ENCODE measurements at regions not wholly inside any gene's neighbourhood (a gene's known extent, or its start where the extent isn't known, plus 50 kb on each side); places are given as distances from the start of the nearest gene placed in this dataset.

DNA sequence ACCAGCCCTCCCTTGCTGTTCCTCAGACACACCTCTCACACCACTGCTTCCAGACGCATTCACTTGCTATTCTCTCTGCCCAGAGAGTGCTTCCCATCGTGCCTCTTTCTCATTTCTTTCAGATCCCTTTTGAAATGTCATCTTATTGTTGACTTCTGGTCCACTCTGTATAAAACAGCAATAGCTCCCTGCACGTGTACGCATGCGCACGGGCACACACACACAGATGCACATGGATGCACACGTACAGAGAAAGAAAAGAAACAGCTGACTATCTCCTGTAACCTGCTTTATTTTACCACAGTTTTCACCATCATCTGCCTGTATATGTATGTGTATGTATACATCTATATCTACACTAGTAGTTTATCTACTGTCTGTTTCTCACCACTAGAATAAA lies 285.9 kb upstream of the NR5A2 start:
- Histone ChIP-seq H3K27ac (ENCODE audit: extremely low read depth, low read depth, low read length) (no peak overlapping the region), H3K9me3 (ENCODE audit: control insufficient read depth, insufficient read depth, low read depth, low read length) (no peaks in the 10 kb centered on the region), H3K4me3 (ENCODE audit: low read depth, low read length) (no peak overlapping the region), H3K4me1 (ENCODE audit: control insufficient read depth, insufficient read depth, low read length) (no peaks in the 10 kb centered on the region), H3K36me3 (ENCODE audit: control insufficient read depth in 2 of 2, insufficient read depth in 1 of 2, low read length in 2 of 2) (no peaks in the 10 kb centered on the region)
- ChIA-PET CTCF (no interaction called here), POLR2A (no interaction called here)
- TF ChIP-seq ZBTB6 (tag by site-specific recombination; IDR thresholded peaks at IDR 0.05) (no peak), ZNF530 (tag by site-specific recombination; IDR thresholded peaks at IDR 0.05; ENCODE audit: low read depth) (no peak), ZNF350 (tag by site-specific recombination; IDR thresholded peaks at IDR 0.05) (no peak), YY1 (tag by site-specific recombination; IDR thresholded peaks at IDR 0.05) (no peak), ZNF660 (tag by site-specific recombination; IDR thresholded peaks at IDR 0.05) (no peak), ZNF701 (tag by site-specific recombination; IDR thresholded peaks at IDR 0.05) (no peak), ZNF585B (tag by site-specific recombination; IDR thresholded peaks at IDR 0.05) (no peak), GFI1B (tag by site-specific recombination; IDR thresholded peaks at IDR 0.05) (no peak)

DNA sequence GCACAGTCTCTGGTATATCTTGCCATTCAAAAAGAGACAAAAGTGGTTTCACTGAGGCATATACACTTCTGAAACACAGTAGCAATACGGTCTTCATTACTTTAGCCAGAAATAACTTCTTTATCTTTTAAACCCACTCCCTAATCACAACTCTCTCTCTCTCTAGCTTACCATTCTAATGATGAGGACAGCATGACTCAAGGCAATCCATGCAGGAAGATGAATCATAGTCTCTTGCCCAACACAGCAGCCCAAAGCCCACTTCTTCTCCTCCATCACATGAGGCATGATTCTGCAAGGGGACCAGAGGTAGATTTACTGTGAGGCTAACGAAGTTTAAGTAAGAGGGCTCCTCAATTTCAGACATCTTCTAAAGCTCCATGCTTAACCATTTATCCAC lies 285.0 kb upstream of the NR5A2 start:
- Histone ChIP-seq H3K4me3 (ENCODE audit: low read depth, low read length) (no peak overlapping the region), H3K9me3 (ENCODE audit: control insufficient read depth, insufficient read depth, low read depth, low read length) (no peaks in the 10 kb centered on the region), H3K27ac (ENCODE audit: extremely low read depth, low read depth, low read length) (no peak overlapping the region), H3K36me3 (ENCODE audit: control insufficient read depth in 2 of 2, insufficient read depth in 1 of 2, low read length in 2 of 2) (no peaks in the 10 kb centered on the region), H3K4me1 (ENCODE audit: control insufficient read depth, insufficient read depth, low read length) (no peaks in the 10 kb centered on the region)
- TF ChIP-seq ZNF366 (tag by site-specific recombination; conservative IDR thresholded peaks at IDR 0.05) (no peak), MEIS1 (CRISPR knock-in tag; IDR thresholded peaks at IDR 0.05; ENCODE audit: borderline replicate concordance) (no peak), REST (tag by site-specific recombination; IDR thresholded peaks at IDR 0.05) (no peak), ZNF830 (tag by site-specific recombination; IDR thresholded peaks at IDR 0.05; ENCODE audit: low read depth) (no peak), ZNF175 (tag by site-specific recombination; IDR thresholded peaks at IDR 0.05) (no peak), ZNF510 (tag by site-specific recombination; IDR thresholded peaks at IDR 0.05; ENCODE audit: insufficient replicate concordance) (no peak), YY2 (tag by site-specific recombination; IDR thresholded peaks at IDR 0.05) (no peak)
- POLR2A ChIA-PET = no interaction called here
- CTCF ChIA-PET = interaction anchor here (1.0 kb wide), 1 partner anchor 48 kb away, joined by 4 read pairs; no protein-coding TSS in a partner anchor

DNA sequence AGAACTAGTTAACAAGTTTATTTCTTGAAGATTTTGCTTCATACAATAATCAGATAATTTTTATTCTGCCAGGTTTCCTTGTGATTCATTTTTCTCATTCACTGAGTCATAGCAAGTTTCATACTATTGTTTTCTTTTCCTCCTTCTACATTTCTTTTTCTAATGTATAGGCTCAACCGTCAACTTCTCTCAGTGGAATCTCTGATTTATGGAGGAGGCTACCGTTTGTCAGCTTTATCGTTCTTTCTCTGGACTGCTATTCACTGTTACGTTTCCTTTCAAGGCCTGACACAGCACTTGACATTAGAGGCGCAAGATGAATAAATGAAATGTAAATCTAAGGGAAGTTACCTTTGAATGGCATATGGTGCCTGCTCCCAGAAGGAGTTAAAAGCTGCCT lies 284.3 kb upstream of the NR5A2 start:
- no peak overlapping the region for H3K4me3 ChIP-seq (ENCODE audit: low read depth, low read length)
- no peak overlapping the region for H3K27ac ChIP-seq (ENCODE audit: extremely low read depth, low read depth, low read length)
- ChIA-PET POLR2A (interaction anchor here (0.6 kb wide), 1 partner anchor 688 kb away, joined by 4 read pairs; no protein-coding TSS in a partner anchor), CTCF (interaction anchor here (1.0 kb wide), 1 partner anchor 48 kb away, joined by 4 read pairs; no protein-coding TSS in a partner anchor)
- TF ChIP-seq ZNF266 (tag by site-specific recombination; IDR thresholded peaks at IDR 0.05; ENCODE audit: low read depth) (no peak), ZNF571 (tag by site-specific recombination; IDR thresholded peaks at IDR 0.05) (no peak), ZNF214 (tag by site-specific recombination; IDR thresholded peaks at IDR 0.05; ENCODE audit: borderline replicate concordance) (no peak), SCRT1 (tag by site-specific recombination; IDR thresholded peaks at IDR 0.05; ENCODE audit: borderline replicate concordance) (no peak), ZNF324 (tag by site-specific recombination; IDR thresholded peaks at IDR 0.05) (no peak), ZNF114 (tag by site-specific recombination; IDR thresholded peaks at IDR 0.05) (no peak), ZNF121 (tag by site-specific recombination; IDR thresholded peaks at IDR 0.05) (no peak), ZNF112 (tag by site-specific recombination; IDR thresholded peaks at IDR 0.05) (no peak), ZNF2 (tag by site-specific recombination; IDR thresholded peaks at IDR 0.05) (no peak), ZNF660 (tag by site-specific recombination; IDR thresholded peaks at IDR 0.05) (no peak), ZNF341 (tag by site-specific recombination; IDR thresholded peaks at IDR 0.05; ENCODE audit: low read depth) (no peak), ZNF830 (tag by site-specific recombination; IDR thresholded peaks at IDR 0.05; ENCODE audit: low read depth) (no peak), KLF9 (tag by site-specific recombination; IDR thresholded peaks at IDR 0.05; ENCODE audit: low read depth) (no peak)
- TF ChIP-seq, protein P1, sequence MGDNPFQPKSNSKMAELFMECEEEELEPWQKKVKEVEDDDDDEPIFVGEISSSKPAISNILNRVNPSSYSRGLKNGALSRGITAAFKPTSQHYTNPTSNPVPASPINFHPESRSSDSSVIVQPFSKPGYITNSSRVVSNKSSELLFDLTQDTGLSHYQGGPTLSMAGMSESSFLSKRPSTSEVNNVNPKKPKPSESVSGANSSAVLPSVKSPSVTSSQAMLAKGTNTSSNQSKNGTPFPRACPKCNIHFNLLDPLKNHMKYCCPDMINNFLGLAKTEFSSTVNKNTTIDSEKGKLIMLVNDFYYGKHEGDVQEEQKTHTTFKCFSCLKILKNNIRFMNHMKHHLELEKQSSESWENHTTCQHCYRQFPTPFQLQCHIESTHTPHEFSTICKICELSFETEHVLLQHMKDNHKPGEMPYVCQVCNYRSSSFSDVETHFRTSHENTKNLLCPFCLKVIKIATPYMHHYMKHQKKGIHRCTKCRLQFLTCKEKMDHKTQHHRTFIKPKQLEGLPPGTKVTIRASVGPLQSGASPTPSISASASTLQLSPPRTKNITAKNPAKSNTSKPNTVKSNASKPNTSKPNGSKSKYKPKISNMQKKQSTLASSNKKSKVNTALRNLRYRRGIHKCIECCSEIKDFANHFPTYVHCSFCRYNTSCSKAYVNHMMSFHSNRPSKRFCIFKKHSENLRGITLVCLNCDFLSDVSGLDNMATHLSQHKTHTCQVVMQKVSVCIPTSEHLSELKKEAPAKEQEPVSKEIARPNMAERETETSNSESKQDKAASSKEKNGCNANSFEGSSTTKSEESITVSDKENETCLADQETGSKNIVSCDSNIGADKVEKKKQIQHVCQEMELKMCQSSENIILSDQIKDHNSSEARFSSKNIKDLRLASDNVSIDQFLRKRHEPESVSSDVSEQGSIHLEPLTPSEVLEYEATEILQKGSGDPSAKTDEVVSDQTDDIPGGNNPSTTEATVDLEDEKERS (tag by site-specific recombination; IDR thresholded peaks at IDR 0.05) = no peak
- no peaks in the 10 kb centered on the region for H3K36me3 ChIP-seq (ENCODE audit: control insufficient read depth in 2 of 2, insufficient read depth in 1 of 2, low read length in 2 of 2)
- H3K4me1 ChIP-seq (ENCODE audit: control insufficient read depth, insufficient read depth, low read length) = no peaks in the 10 kb centered on the region
- H3K9me3 ChIP-seq (ENCODE audit: control insufficient read depth, insufficient read depth, low read depth, low read length) = no peaks in the 10 kb centered on the region

Data from HEK293 (cell line).